GM21737 (cell line): ENCODE measurements at regions not wholly inside any gene's neighbourhood (a gene's known extent, or its start where the extent isn't known, plus 50 kb on each side); places are given as distances from the start of the nearest gene placed in this dataset.
"Not testable (repeated sequence)": the region's sequence is repeated elsewhere in the genome, so short reads cannot be mapped to it uniquely, and the experiment has no call there.

Experiments used
- ATAC-seq: cut with Tn5 transposase; IDR thresholded peaks from one replicate; pipeline ENCODE4 v1.9.1; 2021; ENCODE audit warnings: mild to moderate bottlenecking, moderate library complexity; ENCODE audit not compliant: unreplicated experiment

DNA sequence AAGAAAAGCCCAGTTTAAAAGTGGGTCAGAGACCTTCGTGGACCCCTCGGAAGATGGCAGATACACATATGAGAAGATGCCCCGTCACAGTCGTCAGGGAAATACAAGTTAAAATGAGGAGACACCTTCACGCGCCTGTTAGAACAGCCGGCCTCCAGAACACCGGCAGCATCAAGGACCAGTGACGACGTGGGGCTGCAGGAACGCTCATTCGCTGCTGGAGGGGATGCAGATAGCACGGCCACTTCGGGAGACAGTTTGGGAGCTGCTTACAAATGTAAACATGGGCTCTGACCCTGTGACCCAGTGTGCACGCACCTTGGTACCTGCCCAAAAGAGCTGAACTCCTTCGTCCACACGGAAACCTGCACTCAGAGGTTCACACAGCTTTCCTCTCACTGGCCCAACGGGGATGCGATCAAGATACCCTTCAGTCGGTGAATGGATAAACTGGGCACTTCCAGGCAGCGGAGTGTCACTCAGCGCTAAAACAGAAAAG lies 83.7 kb upstream of the CTDP1 start:
- ATAC-seq = no peak

DNA sequence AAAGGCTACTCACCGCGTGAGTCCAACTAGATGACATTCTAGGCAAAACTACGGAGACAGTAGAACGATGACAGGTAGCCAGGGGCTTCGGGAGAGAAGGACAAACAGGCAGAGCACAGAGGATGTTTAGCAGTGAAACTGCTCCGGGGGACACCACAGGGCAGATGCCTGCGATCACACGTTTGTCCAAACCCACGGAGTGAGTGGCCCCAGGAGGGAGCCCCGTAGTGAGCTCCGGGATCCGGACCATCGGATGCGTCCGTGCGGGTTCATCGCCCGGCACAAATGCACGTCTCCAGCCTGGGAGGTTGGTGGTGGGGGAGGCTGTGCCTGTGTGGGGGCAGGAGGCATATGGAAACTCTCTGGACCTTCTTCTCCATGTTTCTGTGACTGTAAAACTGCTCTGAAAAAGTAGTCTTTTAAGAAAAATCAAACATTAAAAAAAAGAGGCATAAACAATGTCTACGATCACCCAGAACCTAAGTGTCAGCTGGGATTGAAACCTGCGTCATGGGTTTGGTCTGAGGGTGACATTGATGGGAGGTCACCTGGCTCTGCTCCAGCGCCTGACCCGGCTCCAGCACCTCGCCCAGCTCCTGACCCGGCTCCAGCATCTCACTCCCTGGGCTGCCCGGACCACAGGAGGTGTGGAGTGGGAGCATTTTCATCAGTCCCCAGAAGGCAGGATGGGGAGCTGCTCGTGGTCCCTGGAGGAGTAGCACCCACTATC lies 83.0 kb upstream of the CTDP1 start:
- no peak for ATAC-seq

DNA sequence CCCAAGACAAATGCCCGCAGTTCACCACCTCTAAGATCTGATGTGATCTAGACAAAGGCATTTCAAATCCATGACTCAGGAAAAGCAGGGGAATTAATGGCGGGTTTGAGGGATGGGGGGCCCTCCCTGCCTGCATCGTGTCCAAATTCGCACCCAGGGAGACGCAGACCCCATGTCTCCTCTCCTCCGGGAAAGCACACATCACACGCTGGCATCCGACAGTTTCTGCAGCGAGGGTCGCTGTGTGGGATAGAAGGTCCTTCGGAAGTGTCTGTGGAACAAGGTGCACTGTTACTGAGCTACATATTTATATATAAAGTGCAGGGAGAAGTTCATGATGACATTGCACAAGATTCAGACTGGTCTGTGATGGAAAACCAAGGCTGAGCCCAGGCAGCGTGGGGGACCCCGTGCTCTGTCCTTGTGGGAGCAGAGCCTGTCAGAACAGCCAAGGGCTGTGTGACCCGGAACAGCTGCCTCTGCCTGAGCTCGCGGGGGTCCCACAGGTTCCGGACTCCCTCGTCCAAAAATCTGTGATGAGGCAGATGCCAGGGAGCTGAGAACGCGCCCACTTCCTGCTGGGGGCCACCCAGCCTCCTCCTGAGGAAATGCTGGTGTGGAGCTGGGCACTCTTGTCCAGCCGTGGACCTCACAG lies 82.3 kb upstream of the CTDP1 start:
- no peak for ATAC-seq

DNA sequence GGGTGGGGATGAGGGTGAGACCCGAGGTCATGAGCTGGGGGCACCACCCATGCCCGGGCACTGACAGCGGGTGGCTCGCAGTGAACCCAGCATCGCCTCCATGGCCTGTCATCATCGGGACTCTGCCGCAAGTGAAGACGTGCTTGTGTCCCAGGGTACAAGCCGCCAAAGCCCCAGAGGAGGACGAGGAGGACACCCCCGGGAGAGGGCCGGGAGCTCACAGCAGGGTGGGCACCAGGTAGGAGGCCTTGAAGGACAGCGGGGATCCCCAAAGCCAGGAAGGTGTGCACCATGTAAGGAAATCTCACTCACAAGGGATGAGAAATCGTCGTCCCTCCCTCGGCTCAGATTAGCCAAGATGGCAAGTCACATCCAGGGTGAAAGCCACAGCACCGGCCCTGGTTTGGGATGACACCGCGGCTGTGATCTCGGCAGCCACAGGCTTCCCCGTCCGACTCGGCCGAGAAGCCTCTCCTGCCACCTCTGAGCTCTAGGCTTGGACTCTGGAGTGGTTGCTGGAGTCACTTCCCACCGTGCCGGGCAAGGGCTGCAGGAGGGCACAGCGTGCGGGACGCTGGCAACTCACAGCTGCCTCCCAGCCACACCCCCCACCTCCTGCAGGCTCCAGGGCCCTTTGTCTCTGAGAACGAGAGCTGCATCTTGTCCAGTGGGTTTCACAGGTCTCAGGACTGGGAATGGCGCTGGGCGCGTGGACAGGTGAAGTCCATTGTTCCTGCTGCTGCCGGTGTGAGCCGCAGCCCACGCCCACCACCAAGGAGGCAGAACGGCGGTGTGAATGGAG lies 81.6 kb upstream of the CTDP1 start:
- ATAC-seq = no peak

DNA sequence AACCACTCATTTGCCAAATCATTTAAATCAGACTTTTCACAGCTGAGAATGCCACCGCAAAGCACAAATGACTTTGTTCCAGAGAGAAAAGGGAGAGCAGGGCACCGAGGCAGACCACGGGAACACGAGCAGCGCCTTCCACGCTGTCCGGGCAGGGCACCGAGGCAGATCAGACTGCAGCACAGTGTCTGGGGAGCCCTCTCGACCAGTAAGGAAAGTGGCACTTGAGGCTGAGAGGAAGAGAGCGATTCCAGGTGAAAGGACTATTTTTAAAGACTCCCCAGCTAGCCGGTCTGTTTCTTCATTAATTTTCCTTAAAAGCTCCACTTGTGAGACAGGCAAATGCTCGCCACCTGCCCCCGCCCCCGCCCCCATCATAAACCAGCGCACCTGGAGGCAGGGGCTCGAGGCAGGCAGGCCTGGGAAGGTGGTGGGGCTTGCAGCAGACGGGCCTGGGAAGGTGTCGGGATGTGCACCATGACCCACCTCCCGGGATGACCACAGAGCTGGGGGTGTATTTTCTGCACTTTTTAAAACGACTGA lies 80.9 kb upstream of the CTDP1 start:
- ATAC-seq = no peak

DNA sequence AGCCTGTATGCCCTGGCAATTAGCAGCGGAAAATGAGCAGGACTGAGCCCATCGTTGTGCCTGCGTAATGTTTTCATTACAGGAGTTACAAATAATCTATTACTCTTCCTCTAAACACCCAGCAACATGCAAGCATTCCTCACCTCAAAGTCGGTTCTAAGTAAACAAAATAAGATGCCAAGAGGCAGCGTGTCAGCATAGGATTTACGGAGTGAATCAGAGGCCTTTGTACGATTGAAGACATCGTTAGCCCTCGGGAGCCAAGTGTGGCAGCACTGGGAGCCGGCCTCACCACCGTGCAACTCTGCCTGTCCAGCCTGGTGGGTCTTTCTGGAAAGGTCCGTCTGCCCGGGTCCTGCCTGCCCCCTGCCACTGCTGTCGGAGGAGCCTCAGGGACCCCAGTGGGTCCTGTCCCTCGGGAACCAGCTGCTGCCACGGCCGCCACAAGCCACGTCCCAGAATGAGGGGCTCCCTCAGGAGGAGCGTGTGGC lies 80.1 kb upstream of the CTDP1 start:
- ATAC-seq = no peak

DNA sequence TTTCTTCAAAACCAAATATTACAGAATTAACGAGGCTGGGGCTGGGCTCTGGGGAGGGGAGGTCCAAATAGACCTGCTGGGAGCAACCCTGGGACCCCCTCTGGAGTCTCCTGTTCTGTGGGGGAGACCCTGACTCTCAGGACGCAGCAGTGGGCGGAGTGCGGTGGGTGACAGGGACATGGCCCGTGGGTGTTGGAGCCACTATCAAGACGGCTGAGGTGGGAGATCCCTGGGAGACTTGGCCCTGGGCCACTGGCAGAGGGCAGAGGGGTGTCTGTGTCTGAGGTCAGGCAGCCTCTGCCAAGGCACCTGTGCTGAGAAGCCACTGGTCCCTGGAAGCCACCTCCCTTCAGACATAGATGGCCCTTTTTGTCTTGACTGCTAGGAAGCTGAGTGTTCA lies 79.5 kb upstream of the CTDP1 start:
- ATAC-seq = no peak

DNA sequence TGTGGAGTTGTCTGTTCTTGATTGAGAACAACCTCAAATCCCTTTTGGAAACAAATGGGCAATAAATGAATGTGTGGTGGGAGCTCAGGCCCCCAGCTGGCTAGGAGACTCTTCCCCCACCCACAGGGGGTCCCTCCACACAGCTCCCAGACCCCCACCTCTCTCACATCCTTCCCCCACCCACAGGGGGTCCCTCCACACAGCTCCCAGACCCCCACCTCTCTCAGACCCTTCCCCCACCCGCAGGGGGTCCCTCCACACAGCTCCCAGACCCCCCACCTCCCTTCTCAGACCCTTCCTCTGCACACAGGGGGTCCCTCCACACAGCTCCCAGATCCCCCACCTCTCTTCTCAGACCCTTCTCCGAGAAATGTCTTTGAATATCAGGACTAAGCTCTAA lies 79.0 kb upstream of the CTDP1 start:
- ATAC-seq = no peak

DNA sequence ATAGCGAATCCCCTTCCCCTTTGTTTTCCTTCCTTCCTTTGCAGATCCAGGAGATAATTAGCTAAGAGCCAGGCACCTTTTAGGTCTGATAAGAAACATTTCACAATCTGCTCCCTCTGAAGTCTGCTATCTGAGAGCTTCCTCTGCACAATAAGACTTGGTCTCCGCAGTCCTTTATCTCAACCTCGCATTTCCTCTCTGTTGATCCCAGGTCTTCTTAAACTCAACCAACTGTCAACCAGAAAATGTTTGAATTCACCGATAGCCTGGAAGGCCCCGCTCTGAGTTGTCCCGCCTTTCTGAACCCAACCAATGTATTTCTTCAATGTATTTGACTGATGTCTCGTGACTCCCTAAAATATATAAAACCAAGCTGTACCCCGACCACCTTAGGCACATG lies 78.4 kb upstream of the CTDP1 start:
- no peak for ATAC-seq

DNA sequence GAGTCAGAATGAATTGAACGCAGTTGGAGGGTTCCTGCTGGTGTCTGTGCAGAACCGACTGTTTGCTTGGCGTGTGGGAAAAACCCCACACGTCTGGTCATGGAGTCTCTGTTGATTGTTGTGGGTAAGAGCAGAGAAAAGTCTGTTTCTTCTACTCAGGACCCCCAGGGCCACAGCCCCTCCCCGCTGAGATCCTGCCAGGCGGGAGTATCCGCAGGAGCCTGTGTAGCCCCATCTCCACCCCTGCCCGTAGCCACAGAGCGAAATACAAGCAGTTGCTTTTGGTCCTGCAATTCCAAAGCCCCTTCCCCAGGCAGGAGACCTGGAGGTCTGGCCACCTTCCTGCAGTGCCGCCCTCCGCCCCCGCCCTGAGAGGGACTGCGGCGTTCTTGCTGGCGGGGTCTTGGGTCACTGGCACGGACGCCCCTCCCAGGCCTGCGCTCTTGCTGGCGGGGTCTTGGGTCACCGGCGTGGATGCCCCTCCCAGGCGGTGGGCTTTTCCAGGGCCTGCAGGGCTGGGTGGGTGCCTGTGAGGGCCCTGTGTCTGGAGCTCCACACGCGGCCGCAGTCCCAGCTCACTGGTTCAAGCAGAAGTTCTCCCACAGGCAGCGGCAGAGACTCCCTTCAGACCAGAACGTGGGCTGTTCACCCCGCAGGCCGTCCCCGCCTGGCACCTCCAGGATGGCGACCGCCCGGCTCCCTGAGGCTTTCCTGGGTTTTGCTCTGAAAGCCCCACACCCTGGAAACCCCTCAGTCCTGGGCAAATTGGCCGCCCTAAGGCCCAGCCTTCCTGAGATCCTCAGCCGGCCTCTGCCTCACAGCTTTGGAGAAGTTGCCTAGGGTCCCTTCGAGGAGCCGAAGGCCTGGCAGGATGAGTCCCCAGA lies 76.0 kb upstream of the CTDP1 start:
- ATAC-seq = no peak

DNA sequence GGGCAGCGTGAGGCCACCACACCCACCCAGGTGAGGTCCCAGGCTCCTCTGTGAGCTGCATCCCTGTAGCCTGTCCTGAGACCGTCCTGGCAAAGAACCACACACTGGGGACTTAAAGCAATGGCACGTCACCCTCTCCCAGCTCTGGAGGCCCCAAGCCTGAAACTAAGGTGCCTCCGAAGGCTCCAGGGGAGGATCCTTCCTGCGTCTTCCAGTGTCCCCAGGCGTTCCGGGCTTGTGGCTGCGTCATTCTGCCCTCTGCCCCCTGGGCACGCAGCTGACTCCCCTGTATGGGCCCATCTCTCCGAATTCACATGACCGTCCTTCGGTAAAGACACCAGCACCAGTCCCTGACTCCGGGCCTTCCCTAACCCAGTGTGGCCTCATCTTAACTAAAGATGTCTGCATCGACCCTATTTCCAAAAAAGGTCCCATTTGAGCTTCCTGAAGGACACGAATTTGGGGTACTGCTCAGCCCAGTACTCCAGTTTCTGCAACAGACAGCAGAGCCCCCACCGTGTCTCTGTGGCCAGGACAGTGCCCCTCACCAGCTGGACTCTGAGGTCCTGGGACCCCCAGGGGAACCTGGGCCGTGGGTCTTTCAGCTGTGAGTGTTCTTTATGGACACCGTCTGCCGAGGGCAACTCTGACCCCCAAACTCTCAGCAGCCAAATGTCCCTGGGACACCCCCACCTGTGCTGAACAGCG lies 75.2 kb upstream of the CTDP1 start:
- no peak for ATAC-seq

DNA sequence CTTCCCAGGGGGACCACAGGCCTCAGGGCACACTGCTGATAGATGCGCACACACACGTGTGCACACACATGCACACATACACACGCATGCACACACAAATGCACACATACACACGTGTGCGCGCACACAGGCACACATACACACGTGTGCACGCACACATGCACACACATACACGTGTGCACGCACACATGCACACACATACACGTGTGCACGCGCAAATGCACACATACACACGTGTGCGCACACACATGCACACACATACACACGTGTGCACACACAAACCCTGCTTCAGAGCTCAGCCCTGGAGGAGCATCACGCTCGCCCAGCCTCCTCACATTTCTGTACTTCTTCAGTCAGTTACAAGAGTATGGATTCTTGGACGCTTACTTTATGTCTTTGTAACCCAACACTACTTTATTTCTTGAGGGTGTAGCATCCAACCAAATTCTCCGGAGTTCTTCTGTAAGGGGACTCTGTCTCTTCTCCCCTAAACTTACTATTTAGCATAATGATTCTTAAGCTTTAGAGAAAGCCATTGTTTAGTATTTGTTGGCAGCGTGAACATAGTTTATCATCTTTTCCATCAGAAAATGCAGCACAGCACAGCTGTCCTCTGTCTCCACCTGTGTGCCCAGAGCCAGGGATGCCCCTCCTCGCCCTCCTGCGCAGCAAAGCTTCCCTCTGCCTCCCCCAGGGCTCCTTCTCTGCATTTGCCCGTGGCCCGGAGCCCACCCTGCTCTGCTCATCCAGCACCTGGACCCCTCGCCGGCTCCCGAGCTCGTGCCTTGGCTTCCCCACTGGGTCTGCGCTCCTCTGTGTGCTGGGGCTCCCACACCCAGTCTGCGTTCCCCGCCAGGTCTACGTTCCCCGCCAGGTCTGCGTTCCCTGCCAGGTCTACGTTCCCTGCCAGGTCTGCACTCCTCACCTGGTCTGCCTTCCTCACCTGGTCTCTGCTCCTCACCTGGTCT lies 74.4 kb upstream of the CTDP1 start:
- no peak for ATAC-seq

DNA sequence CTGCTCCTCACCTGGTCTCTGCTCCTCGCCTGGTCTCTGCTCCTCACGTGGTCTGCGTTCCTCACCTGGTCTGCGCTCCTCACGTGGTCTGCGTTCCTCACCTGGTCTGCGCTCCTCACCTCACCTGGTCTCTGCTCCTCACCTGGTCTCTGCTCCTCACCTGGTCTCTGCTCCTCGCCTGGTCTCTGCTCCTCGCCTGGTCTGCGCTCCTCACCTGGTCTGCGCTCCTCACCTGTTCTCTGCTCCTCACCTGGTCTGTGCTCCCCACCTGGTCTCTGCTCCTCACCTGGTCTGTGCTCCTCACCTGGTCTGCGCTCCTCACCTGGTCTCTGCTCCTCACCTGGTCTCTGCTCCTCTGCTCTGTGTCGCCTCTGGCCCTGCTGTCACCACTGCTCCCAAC lies 73.5 kb upstream of the CTDP1 start:
- not testable (repeated sequence) for ATAC-seq

DNA sequence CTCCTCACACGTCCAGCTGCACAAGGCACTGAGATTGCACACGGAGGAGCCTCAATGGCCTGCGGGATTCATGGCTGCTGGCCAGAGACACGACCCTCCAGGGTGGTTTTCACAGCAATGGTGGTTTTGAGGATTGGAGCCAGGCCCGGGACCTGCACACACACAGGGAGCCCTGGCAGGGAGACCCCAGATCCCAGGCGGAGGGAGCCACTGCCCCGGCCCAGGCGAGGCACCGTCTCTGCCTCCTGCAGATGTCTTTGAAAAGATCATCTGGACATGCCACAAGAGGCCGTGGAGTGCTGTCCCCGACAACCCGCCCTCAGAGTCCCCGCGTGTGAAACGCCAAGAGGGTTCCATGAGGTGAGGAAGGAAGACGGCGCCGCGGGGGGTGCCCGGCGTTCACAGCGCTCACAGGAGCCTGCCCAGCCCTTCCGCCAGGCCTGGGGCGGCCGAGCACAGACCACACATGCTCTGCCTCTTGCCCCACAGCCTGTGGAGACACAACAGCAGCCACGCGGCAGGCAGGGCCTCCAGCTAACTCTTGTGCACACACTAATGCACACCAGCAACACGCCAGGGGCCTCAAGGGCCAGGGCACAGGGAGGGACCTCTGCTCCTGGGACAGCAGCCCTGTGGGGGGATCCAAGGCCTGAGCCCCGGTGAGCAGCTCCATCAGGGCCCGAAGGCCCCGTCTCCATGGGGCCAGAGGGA lies 72.8 kb upstream of the CTDP1 start:
- ATAC-seq = no peak

DNA sequence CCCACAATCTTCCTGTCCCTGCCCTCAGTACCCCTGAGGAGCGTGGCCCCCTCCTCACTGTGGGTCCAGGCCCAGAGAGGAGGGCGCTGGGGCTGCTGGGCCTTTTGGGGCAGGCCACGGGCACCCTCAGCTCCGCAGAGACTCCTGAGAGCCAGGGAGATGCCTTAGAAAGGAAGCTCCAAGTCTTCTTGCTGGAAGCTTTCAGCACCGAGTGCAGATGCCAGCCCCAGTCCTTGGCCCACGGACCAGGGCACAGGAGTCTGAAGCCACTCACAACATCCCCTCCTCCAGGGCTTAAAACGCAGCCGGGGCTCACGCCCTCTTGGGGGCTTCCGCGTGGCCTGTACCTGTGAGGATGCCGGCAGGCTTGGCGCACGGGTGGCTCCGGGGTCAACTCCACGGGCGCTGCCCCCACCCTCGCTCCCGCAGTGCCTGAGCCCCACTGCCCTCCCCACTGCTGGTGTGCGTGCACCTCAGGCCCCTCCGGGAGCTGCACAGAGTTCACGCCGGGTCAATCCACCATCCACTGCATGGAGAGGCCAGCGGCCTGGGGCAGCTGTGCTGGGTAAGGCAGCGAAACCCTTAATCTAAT lies 72.1 kb upstream of the CTDP1 start:
- no peak for ATAC-seq

DNA sequence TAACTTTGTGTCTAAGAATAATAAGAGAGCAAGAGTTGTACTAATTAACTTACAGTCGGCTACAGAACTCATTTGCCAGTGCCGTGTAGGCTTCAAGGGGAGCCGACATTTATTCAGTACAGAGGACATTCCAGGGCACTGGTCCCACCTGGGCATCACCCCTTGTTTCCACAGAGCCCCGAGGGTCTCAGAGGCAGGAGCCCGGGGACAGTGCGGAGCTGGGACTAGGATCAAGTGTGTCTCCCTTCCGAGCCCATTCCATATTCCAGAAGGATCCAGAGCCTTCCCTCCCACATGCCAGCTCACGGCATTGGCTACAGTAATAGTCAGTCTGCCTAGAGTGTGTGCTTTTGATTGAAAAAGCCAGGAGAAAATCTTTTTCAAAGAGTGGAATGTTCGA lies 71.5 kb upstream of the CTDP1 start:
- no peak for ATAC-seq

DNA sequence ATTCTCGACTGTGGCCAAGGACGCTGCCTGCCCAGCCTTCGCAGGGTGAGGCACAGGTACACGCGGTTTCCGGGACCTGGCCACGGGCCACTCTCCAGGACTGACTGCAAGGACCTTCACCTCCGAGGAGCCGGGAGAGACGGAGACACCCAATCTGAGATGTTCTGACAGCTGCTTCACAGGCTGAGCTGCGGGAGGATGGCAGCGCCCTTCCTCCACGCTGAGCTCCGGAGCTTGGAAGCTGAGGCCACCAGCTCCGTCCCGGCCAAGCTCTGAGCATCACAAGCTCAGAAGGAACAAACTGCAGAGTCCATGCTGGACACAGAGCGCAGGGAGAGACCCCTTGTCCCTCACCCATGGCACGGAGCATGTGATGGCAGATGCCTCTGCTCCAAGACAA lies 71.1 kb upstream of the CTDP1 start:
- no peak for ATAC-seq
